Epithelial cell of esophagus (primary cell): ENCODE measurements at regions not wholly inside any gene's neighbourhood (a gene's known extent, or its start where the extent isn't known, plus 50 kb on each side); places are given as distances from the start of the nearest gene placed in this dataset.

Source experiments
- DNase-seq: peaks from one replicate; pipeline ENCODE4 v3.0.0; 2010; ENCODE audit warnings: low read depth
- H3K4me3 ChIP-seq: 2 replicates; pipeline ENCODE4 v1.5.1; 2011; ENCODE audit warnings: mild to moderate bottlenecking, low read length, control low read depth
- TF ChIP-seq, protein P1 (sequence below): IDR thresholded peaks from 2 replicates; pipeline ENCODE4 v1.5.1; 2011; ENCODE audit warnings: low read depth, mild to moderate bottlenecking, low read length, control low read depth, inconsistent platforms; ENCODE audit not compliant: insufficient read depth; ENCODE audit errors: missing control alignments

DNA sequence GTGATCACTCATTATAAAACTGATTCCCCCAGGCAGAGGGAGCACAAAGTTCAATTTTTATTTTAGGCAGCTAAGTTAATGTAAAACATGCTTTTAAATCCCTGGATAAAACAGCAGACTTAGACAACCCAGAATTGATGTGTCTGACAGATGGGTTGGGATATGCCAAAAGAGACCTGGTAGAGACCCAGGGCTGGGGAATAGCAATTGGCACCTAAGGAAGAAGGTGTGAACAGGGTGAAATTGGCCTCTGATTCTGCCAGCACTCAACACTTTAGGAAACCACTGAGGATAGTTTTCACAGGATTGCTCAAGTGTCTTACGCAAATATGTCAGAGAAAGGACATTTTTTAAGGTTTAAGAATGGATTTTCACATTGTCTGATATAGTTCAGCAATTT lies 938.2 kb upstream of the CDH8 start:
- TF ChIP-seq, protein P1, sequence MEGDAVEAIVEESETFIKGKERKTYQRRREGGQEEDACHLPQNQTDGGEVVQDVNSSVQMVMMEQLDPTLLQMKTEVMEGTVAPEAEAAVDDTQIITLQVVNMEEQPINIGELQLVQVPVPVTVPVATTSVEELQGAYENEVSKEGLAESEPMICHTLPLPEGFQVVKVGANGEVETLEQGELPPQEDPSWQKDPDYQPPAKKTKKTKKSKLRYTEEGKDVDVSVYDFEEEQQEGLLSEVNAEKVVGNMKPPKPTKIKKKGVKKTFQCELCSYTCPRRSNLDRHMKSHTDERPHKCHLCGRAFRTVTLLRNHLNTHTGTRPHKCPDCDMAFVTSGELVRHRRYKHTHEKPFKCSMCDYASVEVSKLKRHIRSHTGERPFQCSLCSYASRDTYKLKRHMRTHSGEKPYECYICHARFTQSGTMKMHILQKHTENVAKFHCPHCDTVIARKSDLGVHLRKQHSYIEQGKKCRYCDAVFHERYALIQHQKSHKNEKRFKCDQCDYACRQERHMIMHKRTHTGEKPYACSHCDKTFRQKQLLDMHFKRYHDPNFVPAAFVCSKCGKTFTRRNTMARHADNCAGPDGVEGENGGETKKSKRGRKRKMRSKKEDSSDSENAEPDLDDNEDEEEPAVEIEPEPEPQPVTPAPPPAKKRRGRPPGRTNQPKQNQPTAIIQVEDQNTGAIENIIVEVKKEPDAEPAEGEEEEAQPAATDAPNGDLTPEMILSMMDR: no peak
- no peak for DNase-seq

DNA sequence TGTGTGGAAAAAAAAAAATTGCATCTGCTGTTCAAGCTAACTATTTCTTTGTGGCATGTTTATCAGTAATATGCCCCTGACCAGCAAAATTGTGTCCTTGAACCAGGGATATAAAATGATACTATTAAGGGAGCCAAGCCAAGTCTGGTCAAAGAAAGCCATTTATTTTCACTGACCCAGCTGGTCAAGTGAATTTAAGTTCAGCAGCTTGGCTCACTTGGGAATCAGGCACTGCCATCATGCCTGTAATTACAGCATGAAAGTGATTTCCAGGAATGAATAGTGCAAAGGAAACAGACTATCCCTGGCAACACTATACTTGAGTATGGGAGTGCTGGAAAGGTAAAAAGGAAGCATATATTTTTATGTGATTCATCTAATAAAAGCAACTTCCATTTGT lies 934.6 kb upstream of the CDH8 start:
- no peak overlapping the region for H3K4me3 ChIP-seq
- no peak for DNase-seq
- TF ChIP-seq, protein P1: no peak

More for the DNA sequence above, 938.2 kb upstream of the CDH8 start:
- no peak overlapping the region for H3K4me3 ChIP-seq

DNA sequence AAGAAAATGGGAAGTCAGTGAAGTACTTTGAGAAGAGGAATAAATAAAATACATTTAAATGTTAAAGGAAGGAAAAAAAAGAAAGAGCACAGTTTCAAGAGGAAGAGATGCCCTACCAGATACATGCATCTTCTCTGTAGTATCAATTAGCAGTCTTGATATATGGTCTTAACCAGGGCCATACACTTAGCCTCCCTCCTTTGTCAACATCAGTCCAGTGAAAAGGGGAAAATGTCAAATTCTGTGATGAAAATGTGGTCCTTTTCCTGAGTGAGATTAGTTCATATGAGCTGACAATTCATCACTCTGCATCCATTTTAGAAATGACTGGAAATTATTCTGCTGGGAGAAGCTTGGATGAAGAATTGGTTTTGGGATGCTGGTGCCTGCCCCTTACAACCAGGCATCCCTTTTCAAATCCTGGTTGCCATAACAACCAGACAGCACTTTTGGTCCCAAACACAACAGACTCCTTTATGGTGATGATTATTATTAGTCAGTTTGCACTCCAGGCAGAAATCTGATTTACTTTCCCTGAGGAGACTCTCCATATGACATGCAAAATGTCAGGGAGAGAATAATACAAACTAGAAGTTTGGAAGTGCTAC lies 933.6 kb upstream of the CDH8 start:
- no peak overlapping the region for H3K4me3 ChIP-seq
- DNase-seq: no peak
- TF ChIP-seq, protein P1: no peak

DNA sequence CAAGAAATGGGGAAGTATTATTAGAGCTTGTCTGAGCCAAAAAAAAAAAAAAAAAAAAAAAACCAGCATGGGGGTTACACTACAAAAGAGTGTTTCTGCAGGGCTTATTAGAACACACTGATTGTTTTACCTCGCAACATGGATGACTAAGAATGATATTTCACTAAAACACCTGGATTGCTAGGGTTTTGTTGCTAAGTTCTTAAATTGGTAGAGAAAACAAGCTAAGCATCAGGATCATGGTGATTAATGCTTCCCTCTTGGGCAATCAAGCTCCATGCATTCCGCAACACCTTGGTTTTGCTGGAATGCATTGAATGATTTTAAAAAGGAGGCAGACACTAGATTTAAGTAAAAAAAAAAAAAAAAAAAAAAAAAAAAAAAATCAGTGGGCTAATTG lies 931.4 kb upstream of the CDH8 start:
- no peak overlapping the region for H3K4me3 ChIP-seq
- TF ChIP-seq, protein P1: no peak
- DNase-seq: peak; percentile 95

DNA sequence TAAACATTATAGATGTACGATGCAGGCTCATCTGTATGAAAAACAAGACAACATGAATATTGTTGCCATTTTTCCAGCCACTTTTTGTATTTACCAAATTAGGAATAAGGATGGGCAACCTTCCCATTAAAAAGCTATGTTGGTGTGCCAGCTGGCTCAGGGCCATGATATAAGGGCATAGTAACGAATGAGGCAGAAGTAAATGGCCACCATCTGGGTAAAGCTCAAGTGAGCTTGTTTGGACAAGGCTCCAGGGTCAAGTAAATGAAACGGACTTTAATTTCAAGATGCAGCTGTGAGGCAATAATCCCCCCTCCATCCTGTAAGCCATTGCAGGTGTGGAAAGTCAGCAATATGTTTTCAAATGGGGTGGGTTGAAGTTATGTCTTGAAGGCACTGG lies 930.9 kb upstream of the CDH8 start:
- peak; percentile 44 for DNase-seq
- no peak overlapping the region for H3K4me3 ChIP-seq
- TF ChIP-seq, protein P1: no peak

DNA sequence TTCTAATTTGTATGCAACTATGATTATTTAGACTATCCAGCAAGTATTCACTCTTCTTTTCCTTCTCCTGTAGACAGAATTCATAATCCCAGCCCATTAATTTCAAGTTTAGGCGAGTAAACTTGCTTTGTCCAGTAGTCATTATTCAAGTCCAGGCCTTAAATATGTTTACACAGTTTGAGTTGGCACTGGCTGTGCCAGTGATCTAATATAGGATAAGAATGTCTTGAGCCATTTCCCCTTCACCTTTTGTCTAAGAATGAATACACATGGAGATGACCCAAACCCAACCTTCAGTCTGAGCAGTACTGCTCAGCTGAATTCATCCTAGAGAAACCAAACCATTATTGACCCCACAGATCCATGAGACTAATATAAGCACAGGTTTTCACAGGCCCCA lies 930.4 kb upstream of the CDH8 start:
- H3K4me3 ChIP-seq: no peak overlapping the region
- peak; percentile 68 for DNase-seq
- TF ChIP-seq, protein P1: no peak

DNA sequence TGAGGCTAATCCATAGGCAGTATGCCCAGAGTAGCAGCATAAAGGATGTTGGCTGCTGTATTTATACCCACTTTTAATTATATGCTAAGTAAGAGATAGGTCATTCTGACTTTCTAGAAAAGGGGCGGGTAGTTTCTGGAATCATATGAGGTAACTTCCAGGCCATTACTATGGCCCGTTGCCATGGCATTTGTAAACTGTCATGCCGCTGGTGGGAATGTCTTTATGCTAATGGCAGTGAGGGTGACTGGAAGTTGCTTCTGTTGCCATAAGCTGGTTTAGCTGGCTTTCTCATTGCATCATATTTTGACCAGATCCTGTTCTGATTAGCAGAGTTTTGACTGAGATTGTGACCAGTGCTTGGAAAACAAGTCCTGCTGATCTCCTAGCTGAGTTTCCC lies 929.6 kb upstream of the CDH8 start:
- DNase-seq: peak; percentile 91
- H3K4me3 ChIP-seq: no peak overlapping the region
- TF ChIP-seq, protein P1: no peak
